ENCODE measurements at regions not wholly inside any gene's neighbourhood (a gene's known extent, or its start where the extent isn't known, plus 50 kb on each side); places are given as distances from the start of the nearest gene placed in this dataset.

GRCh38 chr10:55232553-55232952, 431.5 kb upstream of the PCDH15 start:
- intact Hi-C loops (cut with micrococcal nuclease; ENCODE audit: unreplicated experiment) = no loop called here
- Histone ChIP-seq H3K27ac (ENCODE audit: control insufficient read depth, insufficient read depth) (no peak overlapping the region), H3K4me2 (ENCODE audit: control insufficient read depth, insufficient read depth) (peak overlapping the region; percentile 17; the same call in 1 of the 2 replicates), H3K79me2 (ENCODE audit: control insufficient read depth, insufficient read depth, low read length) (no peaks in the 10 kb centered on the region), H3K36me3 (ENCODE audit: control insufficient read depth in 2 of 2, insufficient read depth in 2 of 2, low read length in 1 of 2) (no peaks in the 10 kb centered on the region), H3K4me3 (no peak overlapping the region), H2AFZ (ENCODE audit: control insufficient read depth, low read depth, low read length) (peak overlapping the region; percentile 72), H3K9ac (ENCODE audit: control insufficient read depth, insufficient read depth, low read length) (no peak overlapping the region), H3K27me3 (replicated peaks in 1 of 2; ENCODE audit: control insufficient read depth in 2 of 2, insufficient read depth in 2 of 2, low read length in 1 of 2) (no peaks in the 10 kb centered on the region), H4K20me1 (ENCODE audit: control insufficient read depth, insufficient read depth) (no peaks in the 10 kb centered on the region), H3K9me3 (replicated peaks; ENCODE audit: control insufficient read depth, insufficient read depth, low read length) (no peaks in the 10 kb centered on the region), H3K4me1 (ENCODE audit: control insufficient read depth, insufficient read depth, low read length) (no peaks in the 10 kb centered on the region)
- ChIA-PET CTCF (no interaction called here), POLR2A (no interaction called here), SMC1A (ENCODE audit: uncharacterized antibody, unreplicated experiment) (interaction anchor here (0.7 kb wide), 1 partner anchor 22 kb away, joined by 3 read pairs; no protein-coding TSS in a partner anchor), RAD21 (ENCODE audit: unreplicated experiment) (interaction anchor here (2.2 kb wide), 1 partner anchor 141 kb away, joined by 6 read pairs; no protein-coding TSS in a partner anchor)
- no peak for DNase-seq (ENCODE audit: low read depth, low spot score)
- in situ Hi-C loops (cut with MboI) = no loop called here
- no peak for TF ChIP-seq TCF7 (IDR thresholded peaks at IDR 0.05; ENCODE audit: borderline replicate concordance)
- no peak for TF ChIP-seq RAD51 (IDR thresholded peaks at IDR 0.05)
- TF ChIP-seq FOXK2 (IDR thresholded peaks at IDR 0.05) = no peak
- TF ChIP-seq SPI1 (IDR thresholded peaks at IDR 0.05; ENCODE audit: borderline replicate concordance, insufficient read depth, low read depth, low read length) = peak; percentile 51; the same call in 1 of the 2 replicates
- TF ChIP-seq EED (IDR thresholded peaks at IDR 0.05; ENCODE audit: low read depth) = peak; percentile 23; the same call in 1 of the 2 replicates
- no peak for TF ChIP-seq RFX5 (IDR thresholded peaks at IDR 0.05; ENCODE audit: low read depth, low read length)
- no peak for TF ChIP-seq HDAC2 (IDR thresholded peaks at IDR 0.05)
- TF ChIP-seq EZH2 (IDR thresholded peaks at IDR 0.05; ENCODE audit: borderline replicate concordance, control insufficient read depth, low read depth, low read length) = no peak
- TF ChIP-seq, protein P1, sequence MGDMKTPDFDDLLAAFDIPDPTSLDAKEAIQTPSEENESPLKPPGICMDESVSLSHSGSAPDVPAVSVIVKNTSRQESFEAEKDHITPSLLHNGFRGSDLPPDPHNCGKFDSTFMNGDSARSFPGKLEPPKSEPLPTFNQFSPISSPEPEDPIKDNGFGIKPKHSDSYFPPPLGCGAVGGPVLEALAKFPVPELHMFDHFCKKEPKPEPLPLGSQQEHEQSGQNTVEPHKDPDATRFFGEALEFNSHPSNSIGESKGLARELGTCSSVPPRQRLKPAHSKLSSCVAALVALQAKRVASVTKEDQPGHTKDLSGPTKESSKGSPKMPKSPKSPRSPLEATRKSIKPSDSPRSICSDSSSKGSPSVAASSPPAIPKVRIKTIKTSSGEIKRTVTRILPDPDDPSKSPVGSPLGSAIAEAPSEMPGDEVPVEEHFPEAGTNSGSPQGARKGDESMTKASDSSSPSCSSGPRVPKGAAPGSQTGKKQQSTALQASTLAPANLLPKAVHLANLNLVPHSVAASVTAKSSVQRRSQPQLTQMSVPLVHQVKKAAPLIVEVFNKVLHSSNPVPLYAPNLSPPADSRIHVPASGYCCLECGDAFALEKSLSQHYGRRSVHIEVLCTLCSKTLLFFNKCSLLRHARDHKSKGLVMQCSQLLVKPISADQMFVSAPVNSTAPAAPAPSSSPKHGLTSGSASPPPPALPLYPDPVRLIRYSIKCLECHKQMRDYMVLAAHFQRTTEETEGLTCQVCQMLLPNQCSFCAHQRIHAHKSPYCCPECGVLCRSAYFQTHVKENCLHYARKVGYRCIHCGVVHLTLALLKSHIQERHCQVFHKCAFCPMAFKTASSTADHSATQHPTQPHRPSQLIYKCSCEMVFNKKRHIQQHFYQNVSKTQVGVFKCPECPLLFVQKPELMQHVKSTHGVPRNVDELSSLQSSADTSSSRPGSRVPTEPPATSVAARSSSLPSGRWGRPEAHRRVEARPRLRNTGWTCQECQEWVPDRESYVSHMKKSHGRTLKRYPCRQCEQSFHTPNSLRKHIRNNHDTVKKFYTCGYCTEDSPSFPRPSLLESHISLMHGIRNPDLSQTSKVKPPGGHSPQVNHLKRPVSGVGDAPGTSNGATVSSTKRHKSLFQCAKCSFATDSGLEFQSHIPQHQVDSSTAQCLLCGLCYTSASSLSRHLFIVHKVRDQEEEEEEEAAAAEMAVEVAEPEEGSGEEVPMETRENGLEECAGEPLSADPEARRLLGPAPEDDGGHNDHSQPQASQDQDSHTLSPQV (IDR thresholded peaks at IDR 0.05) = no peak
- no peak for TF ChIP-seq SUPT20H (IDR thresholded peaks at IDR 0.05; ENCODE audit: borderline replicate concordance, control insufficient read depth, low read depth, low read length)
- no peak for TF ChIP-seq SREBF1 (IDR thresholded peaks at IDR 0.05; ENCODE audit: low read length)
- no peak for TF ChIP-seq BACH1 (IDR thresholded peaks at IDR 0.05; ENCODE audit: borderline replicate concordance)
- no peak for TF ChIP-seq DPF2 (IDR thresholded peaks at IDR 0.05)
- TF ChIP-seq RELA (IDR thresholded peaks at IDR 0.05; ENCODE audit: borderline replicate concordance, partially characterized antibody) = no peak
- TF ChIP-seq, protein P2, sequence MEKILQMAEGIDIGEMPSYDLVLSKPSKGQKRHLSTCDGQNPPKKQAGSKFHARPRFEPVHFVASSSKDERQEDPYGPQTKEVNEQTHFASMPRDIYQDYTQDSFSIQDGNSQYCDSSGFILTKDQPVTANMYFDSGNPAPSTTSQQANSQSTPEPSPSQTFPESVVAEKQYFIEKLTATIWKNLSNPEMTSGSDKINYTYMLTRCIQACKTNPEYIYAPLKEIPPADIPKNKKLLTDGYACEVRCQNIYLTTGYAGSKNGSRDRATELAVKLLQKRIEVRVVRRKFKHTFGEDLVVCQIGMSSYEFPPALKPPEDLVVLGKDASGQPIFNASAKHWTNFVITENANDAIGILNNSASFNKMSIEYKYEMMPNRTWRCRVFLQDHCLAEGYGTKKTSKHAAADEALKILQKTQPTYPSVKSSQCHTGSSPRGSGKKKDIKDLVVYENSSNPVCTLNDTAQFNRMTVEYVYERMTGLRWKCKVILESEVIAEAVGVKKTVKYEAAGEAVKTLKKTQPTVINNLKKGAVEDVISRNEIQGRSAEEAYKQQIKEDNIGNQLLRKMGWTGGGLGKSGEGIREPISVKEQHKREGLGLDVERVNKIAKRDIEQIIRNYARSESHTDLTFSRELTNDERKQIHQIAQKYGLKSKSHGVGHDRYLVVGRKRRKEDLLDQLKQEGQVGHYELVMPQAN (conservative IDR thresholded peaks at IDR 0.05) = no peak
- ATAC-seq = peak; percentile 63
- BruUV-seq (replicated peaks) = no TSS peak
- no peak for FAIRE-seq
- 13% methylated on average over 1 of the region's 1 CpG for WGBS (ENCODE audit: insufficient coverage, insufficient replicate concordance, low lambda C conversion rate, missing lambda C conversion rate)
